ENCODE measurements at regions not wholly inside any gene's neighbourhood (a gene's known extent, or its start where the extent isn't known, plus 50 kb on each side); places are given as distances from the start of the nearest gene placed in this dataset.

DNA sequence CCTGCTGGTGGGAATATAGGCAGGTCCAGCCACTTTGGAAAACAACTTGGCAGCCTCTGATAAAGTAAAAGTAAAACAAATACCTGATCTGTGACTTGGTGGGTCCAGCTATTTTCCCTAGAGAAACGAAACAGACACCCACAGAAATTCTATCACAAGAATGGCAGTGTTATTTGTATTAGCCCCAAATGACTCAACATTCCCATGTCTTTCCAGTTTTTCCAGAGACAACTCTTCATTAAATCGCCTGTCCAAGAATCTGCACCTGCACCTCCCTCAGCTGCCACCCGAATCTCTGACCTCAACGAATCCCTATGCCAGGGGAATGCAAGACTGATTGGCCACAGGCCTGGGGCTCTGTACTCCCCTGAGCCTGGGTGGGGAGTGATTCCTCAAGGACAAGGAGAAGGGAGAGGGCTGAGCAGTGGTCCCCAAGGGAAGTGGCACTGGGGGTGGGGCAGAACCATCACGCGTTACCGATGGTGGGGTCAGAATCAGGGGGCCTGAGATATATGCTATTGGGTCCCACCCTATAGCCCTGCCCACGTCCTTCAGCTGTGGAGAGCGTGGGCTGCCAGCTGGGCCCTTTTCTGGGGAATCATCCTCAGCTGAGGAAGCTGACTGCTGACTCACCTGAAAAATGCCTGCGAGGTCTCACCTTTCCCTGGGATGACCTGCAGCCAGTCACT is 553.0 kb downstream of the PTPRU start:
- TF ChIP-seq, protein P1, sequence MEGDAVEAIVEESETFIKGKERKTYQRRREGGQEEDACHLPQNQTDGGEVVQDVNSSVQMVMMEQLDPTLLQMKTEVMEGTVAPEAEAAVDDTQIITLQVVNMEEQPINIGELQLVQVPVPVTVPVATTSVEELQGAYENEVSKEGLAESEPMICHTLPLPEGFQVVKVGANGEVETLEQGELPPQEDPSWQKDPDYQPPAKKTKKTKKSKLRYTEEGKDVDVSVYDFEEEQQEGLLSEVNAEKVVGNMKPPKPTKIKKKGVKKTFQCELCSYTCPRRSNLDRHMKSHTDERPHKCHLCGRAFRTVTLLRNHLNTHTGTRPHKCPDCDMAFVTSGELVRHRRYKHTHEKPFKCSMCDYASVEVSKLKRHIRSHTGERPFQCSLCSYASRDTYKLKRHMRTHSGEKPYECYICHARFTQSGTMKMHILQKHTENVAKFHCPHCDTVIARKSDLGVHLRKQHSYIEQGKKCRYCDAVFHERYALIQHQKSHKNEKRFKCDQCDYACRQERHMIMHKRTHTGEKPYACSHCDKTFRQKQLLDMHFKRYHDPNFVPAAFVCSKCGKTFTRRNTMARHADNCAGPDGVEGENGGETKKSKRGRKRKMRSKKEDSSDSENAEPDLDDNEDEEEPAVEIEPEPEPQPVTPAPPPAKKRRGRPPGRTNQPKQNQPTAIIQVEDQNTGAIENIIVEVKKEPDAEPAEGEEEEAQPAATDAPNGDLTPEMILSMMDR (conservative IDR thresholded peaks at IDR 0.05; ENCODE audit: low read depth, low read length) = peak; percentile 22
- H3K4me3 ChIP-seq (ENCODE audit: low read depth, low read length) = no peak overlapping the region
- peak; percentile 10 for DNase-seq (ENCODE audit: low read depth)

DNA sequence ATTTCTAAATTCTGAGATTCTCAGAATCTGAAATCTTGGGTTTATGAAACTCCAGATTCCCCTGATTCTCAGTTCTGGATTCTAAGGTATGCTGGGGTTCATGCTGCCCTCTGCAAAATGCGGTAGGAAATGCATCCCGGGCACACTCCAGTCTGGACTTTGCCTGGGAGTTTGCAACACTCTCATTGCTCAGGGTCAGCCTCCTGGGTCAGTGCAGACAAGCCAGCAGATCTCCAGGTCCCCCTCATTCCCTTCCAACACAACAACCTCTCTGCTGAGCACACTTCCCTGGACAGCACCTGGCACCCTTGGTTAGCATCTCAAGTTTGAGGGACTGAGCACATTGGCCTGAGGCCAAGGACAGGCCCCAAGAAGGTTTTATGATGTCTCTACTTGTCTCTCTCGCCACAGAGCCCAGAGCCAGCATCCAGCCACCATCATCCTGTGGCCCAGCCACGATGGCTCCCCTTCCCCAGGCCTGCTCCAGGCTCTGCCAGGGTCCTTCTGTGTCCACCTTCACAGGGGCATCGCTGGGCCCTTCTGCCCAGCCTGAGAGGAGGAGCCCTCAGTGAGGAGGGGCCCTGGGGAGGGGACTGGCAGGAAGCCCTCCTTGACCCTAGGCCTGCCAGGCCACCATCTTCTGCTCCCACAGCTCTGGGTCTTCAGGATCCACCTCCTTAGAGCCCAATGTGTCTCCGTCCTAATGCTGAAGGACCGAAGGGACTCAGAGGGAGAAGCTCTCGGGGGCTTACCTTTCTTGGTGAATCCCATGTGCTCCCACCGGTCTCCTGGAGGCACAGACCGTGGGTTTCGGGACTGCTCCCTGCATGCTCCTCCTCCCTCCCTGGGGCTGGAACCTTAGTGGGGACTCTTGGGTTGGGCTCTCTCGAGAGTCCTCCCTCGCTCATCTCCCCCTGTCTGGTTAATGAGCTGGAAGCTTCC is 550.7 kb downstream of the PTPRU start:
- H3K4me3 ChIP-seq (ENCODE audit: low read depth, low read length) = no peak overlapping the region
- peak; percentile 6 for DNase-seq (ENCODE audit: low read depth)
- TF ChIP-seq, protein P1 (conservative IDR thresholded peaks at IDR 0.05; ENCODE audit: low read depth, low read length) = peak; percentile 29

DNA sequence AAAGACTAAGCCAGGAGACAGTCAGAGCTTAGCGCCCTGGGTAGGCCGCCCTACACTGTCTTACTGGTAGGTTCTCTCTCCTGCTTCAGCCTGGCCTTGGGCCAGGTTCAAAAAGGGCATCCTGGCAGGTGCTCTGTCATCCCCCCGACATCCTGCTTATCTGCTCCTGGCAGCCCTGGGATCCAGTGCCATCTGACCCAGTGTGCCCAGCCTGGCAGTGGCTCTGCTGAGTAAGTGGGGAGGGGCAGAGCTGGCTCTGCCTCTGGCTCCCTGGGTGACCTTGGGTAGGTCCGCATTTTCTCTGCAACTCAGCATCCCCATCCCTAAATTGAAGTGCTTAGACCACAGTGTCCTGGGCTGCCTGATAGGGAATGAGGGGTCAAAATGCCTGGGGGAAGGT is 549.9 kb downstream of the PTPRU start:
- no peak for DNase-seq (ENCODE audit: low read depth)
- H3K4me3 ChIP-seq (ENCODE audit: low read depth, low read length) = no peak overlapping the region
- TF ChIP-seq, protein P1 (conservative IDR thresholded peaks at IDR 0.05; ENCODE audit: low read depth, low read length) = no peak

DNA sequence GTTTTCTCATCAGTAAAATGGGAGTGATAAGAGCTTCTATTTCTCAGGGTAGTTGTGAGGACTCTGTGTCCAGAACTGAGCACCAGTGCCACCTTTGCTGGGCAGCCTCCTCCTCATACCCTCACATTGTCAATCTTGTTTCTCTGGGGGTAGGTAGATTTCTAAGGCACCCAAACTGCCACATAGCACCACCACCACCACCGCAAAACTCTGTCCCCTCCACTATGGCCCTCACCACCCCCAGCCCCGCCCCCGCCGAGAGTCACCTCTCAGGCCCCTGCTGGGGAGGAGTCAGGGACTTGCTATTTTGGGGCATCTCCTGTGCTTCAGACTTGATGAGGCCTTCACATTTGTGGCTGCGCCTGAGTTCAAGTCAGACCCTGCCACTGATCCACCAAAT is 549.2 kb downstream of the PTPRU start:
- H3K4me3 ChIP-seq (ENCODE audit: low read depth, low read length) = no peak overlapping the region
- no peak for DNase-seq (ENCODE audit: low read depth)
- TF ChIP-seq, protein P1 (conservative IDR thresholded peaks at IDR 0.05; ENCODE audit: low read depth, low read length) = no peak

DNA sequence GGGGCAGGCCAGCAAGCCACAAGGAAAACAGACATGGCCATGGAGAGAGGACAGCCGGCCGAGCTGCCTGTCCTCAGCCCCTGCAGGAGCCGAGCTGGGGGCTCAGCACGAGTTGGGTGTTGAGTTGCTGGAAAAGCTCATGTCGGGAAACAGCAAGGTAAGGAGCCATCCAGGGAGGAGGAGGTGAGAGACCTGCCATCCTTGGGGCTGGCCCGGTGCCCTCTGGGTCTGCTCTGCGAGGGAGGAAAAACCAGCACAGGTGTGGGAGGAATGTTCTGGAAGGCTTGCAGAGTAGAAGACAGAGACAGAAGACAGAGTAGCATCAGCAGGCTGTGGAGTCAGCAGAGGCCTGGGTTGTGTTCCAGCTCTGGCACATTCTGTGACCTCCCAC is 548.8 kb downstream of the PTPRU start:
- TF ChIP-seq, protein P1 (conservative IDR thresholded peaks at IDR 0.05; ENCODE audit: low read depth, low read length) = no peak
- no peak for DNase-seq (ENCODE audit: low read depth)
- H3K4me3 ChIP-seq (ENCODE audit: low read depth, low read length) = no peak overlapping the region

DNA sequence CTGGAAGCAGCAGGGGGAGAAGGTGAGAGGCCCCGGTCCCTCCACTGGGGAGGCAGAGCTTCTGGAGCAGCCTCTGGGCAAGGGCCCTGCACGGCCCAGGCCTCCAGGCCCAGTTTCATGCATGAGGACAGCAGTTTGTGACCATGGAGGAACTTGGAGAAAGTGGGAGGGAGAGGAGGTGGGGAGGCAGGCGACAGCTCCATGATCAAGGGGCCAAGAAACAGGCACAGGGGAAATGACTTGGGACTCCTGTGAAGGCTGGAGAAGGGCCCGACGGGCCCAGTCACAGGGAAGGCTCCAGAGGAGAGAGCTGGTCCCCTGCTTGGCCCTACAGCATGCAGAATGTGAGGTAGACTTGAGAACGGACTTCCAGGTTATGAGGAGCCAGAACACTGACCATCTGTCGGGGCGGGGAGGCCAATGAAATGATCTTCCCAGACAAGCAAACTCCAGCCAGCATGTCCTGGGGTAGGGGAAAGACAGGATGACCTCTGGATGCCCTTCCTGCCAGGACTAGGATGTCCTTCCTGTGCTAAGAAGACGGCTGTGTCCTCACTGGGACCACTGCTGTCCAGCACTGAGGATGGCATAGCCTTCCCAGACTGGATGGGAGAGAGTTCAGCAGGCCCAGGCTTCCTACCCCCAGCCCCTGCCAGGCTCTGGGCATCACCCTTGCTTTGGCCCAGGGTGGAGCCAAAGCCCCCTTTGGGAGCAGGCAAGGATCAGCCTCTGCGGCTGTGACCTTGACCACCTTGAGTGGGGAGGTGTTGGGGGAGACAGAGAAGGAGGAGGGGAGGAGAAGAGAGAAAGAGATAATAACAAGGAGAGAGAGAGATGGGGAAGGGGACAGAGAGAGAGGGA is 548.2 kb downstream of the PTPRU start:
- TF ChIP-seq, protein P1 (conservative IDR thresholded peaks at IDR 0.05; ENCODE audit: low read depth, low read length) = no peak
- no peak for DNase-seq (ENCODE audit: low read depth)
- H3K4me3 ChIP-seq (ENCODE audit: low read depth, low read length) = no peak overlapping the region

Measured in epithelial cell of proximal tubule (primary cell).